ENCODE measurements at regions not wholly inside any gene's neighbourhood (a gene's known extent, or its start where the extent isn't known, plus 50 kb on each side); places are given as distances from the start of the nearest gene placed in this dataset.

- no peaks in the 10 kb centered on the region for H3K4me1 ChIP-seq (ENCODE audit: control insufficient read depth in 2 of 3, insufficient read depth in 2 of 3, low read depth in 1 of 3, low read length in 3 of 3)
- no peaks in the 10 kb centered on the region for H3K36me3 ChIP-seq (ENCODE audit: control insufficient read depth in 2 of 3, insufficient read depth in 3 of 3, low read length in 3 of 3)
- no peak overlapping the region for H3K4me3 ChIP-seq (ENCODE audit: low read length in 3 of 3)
- no peaks in the 10 kb centered on the region for H3K9me3 ChIP-seq (ENCODE audit: control insufficient read depth in 2 of 3, insufficient read depth in 1 of 3, low read length in 3 of 3)
- intact Hi-C loops (cut with DNase I): no loop called here
- FAIRE-seq (no peak), DNase-seq (no peak)
- no peak overlapping the region for H3K9ac ChIP-seq (ENCODE audit: low read length in 3 of 3)
- TF ChIP-seq CTCF (IDR thresholded peaks at IDR 0.05; ENCODE audit: borderline replicate concordance, extremely low read depth, insufficient read depth): no peak
- no peak overlapping the region for H3K27ac ChIP-seq (ENCODE audit: low read depth in 2 of 2, low read length in 2 of 2)
- peaks cover 15% of the 10 kb centered on the region for H3K27me3 ChIP-seq (ENCODE audit: control insufficient read depth, insufficient read depth, low read length)
These were observed 301.7 kb downstream of the OMA1 start for GRCh38 chr1:58244872-58245271.

GRCh38 chr1:58238846-58239245, 307.7 kb downstream of the OMA1 start:
- no peak for FAIRE-seq
- Histone ChIP-seq H3K9me3 (ENCODE audit: control insufficient read depth in 2 of 3, insufficient read depth in 1 of 3, low read length in 3 of 3) (no peaks in the 10 kb centered on the region), H3K36me3 (ENCODE audit: control insufficient read depth in 2 of 3, insufficient read depth in 3 of 3, low read length in 3 of 3) (no peaks in the 10 kb centered on the region), H3K4me1 (ENCODE audit: control insufficient read depth in 2 of 3, insufficient read depth in 2 of 3, low read depth in 1 of 3, low read length in 3 of 3) (no peaks in the 10 kb centered on the region), H3K4me3 (ENCODE audit: low read length in 3 of 3) (no peak overlapping the region), H3K9ac (ENCODE audit: low read length in 3 of 3) (no peak overlapping the region), H3K27ac (ENCODE audit: low read depth in 2 of 2, low read length in 2 of 2) (no peak overlapping the region), H3K27me3 (ENCODE audit: control insufficient read depth, insufficient read depth, low read length) (no peaks in the 10 kb centered on the region)
- intact Hi-C loops (cut with DNase I): no loop called here
- no peak for DNase-seq
- TF ChIP-seq CTCF (IDR thresholded peaks at IDR 0.05; ENCODE audit: borderline replicate concordance, extremely low read depth, insufficient read depth): no peak

GRCh38 chr1:58233729-58234128, 312.8 kb downstream of the OMA1 start:
- DNase-seq (no peak), FAIRE-seq (no peak)
- intact Hi-C loops (cut with DNase I): no loop called here
- Histone ChIP-seq H3K4me3 (ENCODE audit: low read length in 3 of 3) (no peak overlapping the region), H3K27ac (ENCODE audit: low read depth in 2 of 2, low read length in 2 of 2) (no peak overlapping the region), H3K4me1 (ENCODE audit: control insufficient read depth in 2 of 3, insufficient read depth in 2 of 3, low read depth in 1 of 3, low read length in 3 of 3) (no peaks in the 10 kb centered on the region), H3K9ac (ENCODE audit: low read length in 3 of 3) (no peak overlapping the region), H3K27me3 (ENCODE audit: control insufficient read depth, insufficient read depth, low read length) (no peaks in the 10 kb centered on the region), H3K36me3 (ENCODE audit: control insufficient read depth in 2 of 3, insufficient read depth in 3 of 3, low read length in 3 of 3) (no peaks in the 10 kb centered on the region), H3K9me3 (ENCODE audit: control insufficient read depth in 2 of 3, insufficient read depth in 1 of 3, low read length in 3 of 3) (no peaks in the 10 kb centered on the region)
- TF ChIP-seq CTCF (IDR thresholded peaks at IDR 0.05; ENCODE audit: borderline replicate concordance, extremely low read depth, insufficient read depth): no peak

- H3K27me3 ChIP-seq (ENCODE audit: control insufficient read depth, insufficient read depth, low read length): no peaks in the 10 kb centered on the region
- intact Hi-C loops (cut with DNase I): no loop called here
These were observed 315.3 kb downstream of the OMA1 start for GRCh38 chr1:58231204-58231603.

More at GRCh38 chr1:58231204-58231603, 315.3 kb downstream of the OMA1 start:
- H3K27ac ChIP-seq (ENCODE audit: low read depth in 2 of 2, low read length in 2 of 2): no peak overlapping the region
- no peak for FAIRE-seq
- no peak for DNase-seq
- H3K4me1 ChIP-seq (ENCODE audit: control insufficient read depth in 2 of 3, insufficient read depth in 2 of 3, low read depth in 1 of 3, low read length in 3 of 3): no peaks in the 10 kb centered on the region
- no peak overlapping the region for H3K9ac ChIP-seq (ENCODE audit: low read length in 3 of 3)
- no peak overlapping the region for H3K4me3 ChIP-seq (ENCODE audit: low read length in 3 of 3)
- no peaks in the 10 kb centered on the region for H3K9me3 ChIP-seq (ENCODE audit: control insufficient read depth in 2 of 3, insufficient read depth in 1 of 3, low read length in 3 of 3)
- no peak for TF ChIP-seq CTCF (IDR thresholded peaks at IDR 0.05; ENCODE audit: borderline replicate concordance, extremely low read depth, insufficient read depth)
- no peaks in the 10 kb centered on the region for H3K36me3 ChIP-seq (ENCODE audit: control insufficient read depth in 2 of 3, insufficient read depth in 3 of 3, low read length in 3 of 3)
